Left lung (tissue), 4 donors: ENCODE measurements at regions not wholly inside any gene's neighbourhood (a gene's known extent, or its start where the extent isn't known, plus 50 kb on each side); places are given as distances from the start of the nearest gene placed in this dataset.

Experiments used
- ATAC-seq: fragments of 200-7000 bp; cut with Tn5 transposase; one replicate; pipeline ENCODE4 v1.9.1; 2020; ENCODE audit warnings: moderate library complexity
- DNase-seq, 4 donors: peaks; one replicate each; pipeline ENCODE4 v3.0.0-alpha.2; 2013 to 2020
- H3K27ac ChIP-seq, 2 donors: fragments of 200-600 bp; sonication (generic) in 1 of 2; one replicate each; pipeline versions ENCODE4 v1.5.0 to v1.8.0; 2020 to 2021
- H3K27me3 ChIP-seq, 2 donors: fragments of 200-600 bp; sonication (generic) in 1 of 2; one replicate each; pipeline versions ENCODE4 v1.5.0 to v1.8.0; 2020 to 2021
- H3K36me3 ChIP-seq, 2 donors: fragments of 200-600 bp; sonication (generic) in 1 of 2; one replicate each; pipeline versions ENCODE4 v1.5.0 to v1.8.0; 2020 to 2021
- H3K4me1 ChIP-seq, 2 donors: fragments of 200-600 bp; one replicate each; pipeline ENCODE4 v1.8.0; 2021
- H3K4me3 ChIP-seq, 2 donors: fragments of 200-600 bp; sonication (generic) in 1 of 2; one replicate each; pipeline versions ENCODE4 v1.5.0 to v1.8.0; 2020 to 2021; ENCODE audit warnings: mild to moderate bottlenecking in 1 of 2
- H3K9me3 ChIP-seq, 2 donors: fragments of 200-600 bp; sonication (generic) in 1 of 2; one replicate each; pipeline versions ENCODE4 v1.5.0 to v1.8.0; 2020 to 2021
- CTCF ChIP-seq, 2 donors: fragments of 200-600 bp; sonication (generic) in 1 of 2; IDR thresholded peaks; one replicate each; pipeline versions ENCODE4 v1.5.0 to v1.8.0; 2021; ENCODE audit warnings: antibody characterized with exemption in 2 of 2
- intact Hi-C, 2 donors: fragments of 100-400 bp; cut with DNase I; formaldehyde crosslinking; loops; one replicate each; pipeline versions ENCODE4 v1.11.2 to v1.14.2; 2022
- microRNA-seq, 2 donors: library from miRNA; unstranded; fragments of <30 nt; microRNA quantifications; one replicate each; pipeline ENCODE4, GENCODE V29; 2019
- donor health status: DM: no; HTN: yes; CAD: no.
- donor health status: DM: no; HTN: no; CAD: no.

GRCh38 chr6:19761121-19761520, 76.0 kb upstream of the ID4 start:
- intact Hi-C loops, result no loop called here
- Histone ChIP-seq H3K4me3 (no peak overlapping the region), H3K4me1 (no peaks in the 10 kb centered on the region), H3K36me3 (no peaks in the 10 kb centered on the region), H3K27me3 (no peaks in the 10 kb centered on the region), H3K9me3 (no peaks in the 10 kb centered on the region), H3K27ac (no peak overlapping the region)
- no peak for TF ChIP-seq CTCF (IDR thresholded peaks at IDR 0.05)
- ATAC-seq (no peak), DNase-seq (no peak)

GRCh38 chr6:19771753-19772336, 65.3 kb upstream of the ID4 start:
- no peak overlapping the region for H3K27ac ChIP-seq
- no peak for ATAC-seq
- H3K4me3 ChIP-seq, result no peak overlapping the region
- intact Hi-C loops, result no loop called here
- no peak for DNase-seq
- TF ChIP-seq CTCF (IDR thresholded peaks at IDR 0.05), result no peak
- no peaks in the 10 kb centered on the region for H3K9me3 ChIP-seq
- no peaks in the 10 kb centered on the region for H3K36me3 ChIP-seq
- H3K4me1 ChIP-seq, result no peaks in the 10 kb centered on the region
- H3K27me3 ChIP-seq, result no peaks in the 10 kb centered on the region

GRCh38 chr6:19772891-19773290, 64.3 kb upstream of the ID4 start:
- H3K27ac ChIP-seq, result no peak overlapping the region

GRCh38 chr6:19781269-19781668, 55.9 kb upstream of the ID4 start:
- H3K9me3 ChIP-seq, result no peaks in the 10 kb centered on the region
- DNase-seq (no peak), ATAC-seq (peak; percentile 42)
- H3K27me3 ChIP-seq, result no peaks in the 10 kb centered on the region
- TF ChIP-seq CTCF (IDR thresholded peaks at IDR 0.05), result no peak
- no peak overlapping the region for H3K4me3 ChIP-seq
- no peaks in the 10 kb centered on the region for H3K4me1 ChIP-seq
- H3K36me3 ChIP-seq, result no peaks in the 10 kb centered on the region
- H3K27ac ChIP-seq, result no peak overlapping the region
- intact Hi-C loops, result no loop called here

More at GRCh38 chr6:19772891-19773290, 64.3 kb upstream of the ID4 start:
- no peak overlapping the region for H3K4me3 ChIP-seq
- no peaks in the 10 kb centered on the region for H3K9me3 ChIP-seq
- ATAC-seq, result no peak
- intact Hi-C loops, result no loop called here
- H3K4me1 ChIP-seq, result no peaks in the 10 kb centered on the region
- DNase-seq, result no peak
- H3K36me3 ChIP-seq, result no peaks in the 10 kb centered on the region
- no peaks in the 10 kb centered on the region for H3K27me3 ChIP-seq
- TF ChIP-seq CTCF (IDR thresholded peaks at IDR 0.05), result no peak

GRCh38 chr6:19782588-19782987, 54.6 kb upstream of the ID4 start:
- Histone ChIP-seq H3K9me3 (no peaks in the 10 kb centered on the region), H3K36me3 (no peaks in the 10 kb centered on the region), H3K4me1 (no peaks in the 10 kb centered on the region), H3K4me3 (no peak overlapping the region), H3K27me3 (no peaks in the 10 kb centered on the region), H3K27ac (no peak overlapping the region)
- DNase-seq (no peak), ATAC-seq (no peak)
- TF ChIP-seq CTCF (IDR thresholded peaks at IDR 0.05), result no peak
- intact Hi-C loops, result no loop called here

Small RNAs in the stretch of these regions (microRNA-seq; reads per million reads assigned to microRNA genes)
- gene MIR548A1, result 0 reads per million in 2 donors
